Uterus (tissue), 2 donors: ENCODE measurements at regions not wholly inside any gene's neighbourhood (a gene's known extent, or its start where the extent isn't known, plus 50 kb on each side); places are given as distances from the start of the nearest gene placed in this dataset.

Source experiments
- CTCF ChIP-seq, 4 experiments: fragments of 200-600 bp in 2 of 4; fragments of 450-650 bp in 2 of 4; sonication (generic) in 2 of 4; IDR thresholded peaks; one replicate each; pipeline ENCODE4 v1.5.1; 2016 to 2019; ENCODE audit warnings: antibody characterized with exemption in 4 of 4, mild to moderate bottlenecking in 2 of 4, moderate library complexity in 1 of 4
- POLR2A ChIP-seq, 2 donors: fragments of 450-650 bp; IDR thresholded peaks; one replicate each; pipeline ENCODE4 v1.6.1; 2016; ENCODE audit warnings: antibody characterized with exemption in 2 of 2, mild to moderate bottlenecking in 1 of 2, moderate library complexity in 1 of 2

- TF ChIP-seq POLR2A (IDR thresholded peaks at IDR 0.05), result no peak
- no peak for TF ChIP-seq CTCF (IDR thresholded peaks at IDR 0.05)
These were observed 431.5 kb upstream of the KIF2B start for GRCh38 chr17:53391197-53391596.
